Cardiac septum (tissue), 1 donor: ENCODE measurements at regions not wholly inside any gene's neighbourhood (a gene's known extent, or its start where the extent isn't known, plus 50 kb on each side); places are given as distances from the start of the nearest gene placed in this dataset.

Source experiments
- DNase-seq: peaks from one replicate; pipeline ENCODE4 v3.0.0-alpha.2; 2020; ENCODE audit warnings: low spot score
- intact Hi-C: fragments of 100-400 bp; cut with DNase I; formaldehyde crosslinking; loops from one replicate; pipeline ENCODE4 v1.14.0; 2022
- donor health status: DM: no; HTN: no; CAD: no.

DNA sequence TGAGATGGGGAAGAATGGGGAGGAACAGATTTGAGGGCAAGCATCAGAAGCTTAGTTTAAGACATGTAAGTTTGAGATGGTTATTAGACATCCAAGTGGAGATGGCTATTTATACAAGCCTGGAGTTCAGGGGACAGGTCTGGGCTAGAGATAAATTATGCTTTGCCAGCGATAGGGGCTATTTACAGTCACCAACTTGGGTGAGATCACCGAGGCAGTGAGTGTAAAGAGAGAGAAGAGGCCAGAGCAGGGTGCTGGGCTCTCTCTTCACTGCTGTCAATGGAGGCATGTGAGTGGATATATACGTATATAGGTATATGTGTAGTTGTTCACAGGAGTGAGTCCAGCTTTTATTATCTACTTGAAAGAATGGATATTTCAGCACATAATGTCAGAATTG lies 81.0 kb downstream of the QPCT start:
- no peak for DNase-seq
- intact Hi-C loops = no loop called here

DNA sequence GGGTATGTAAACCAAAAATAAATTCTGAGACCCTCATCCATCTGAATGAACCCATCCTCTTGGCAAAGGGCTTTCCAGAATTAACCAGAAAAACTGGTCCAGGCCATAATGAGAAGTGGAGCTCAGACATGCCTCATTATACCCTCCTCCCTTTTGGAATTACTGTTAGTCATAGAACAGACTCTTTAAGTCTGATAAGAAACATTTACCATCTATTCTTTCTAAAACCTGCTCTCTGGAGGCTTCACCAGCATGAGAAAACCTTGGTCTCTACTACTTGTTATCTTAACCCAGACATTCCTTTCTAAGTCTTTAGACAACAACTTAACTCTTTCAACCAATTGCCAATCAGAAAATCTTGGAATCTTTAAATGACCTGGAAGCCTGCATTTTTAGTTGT lies 82.8 kb downstream of the QPCT start:
- intact Hi-C loops = no loop called here
- no peak for DNase-seq

DNA sequence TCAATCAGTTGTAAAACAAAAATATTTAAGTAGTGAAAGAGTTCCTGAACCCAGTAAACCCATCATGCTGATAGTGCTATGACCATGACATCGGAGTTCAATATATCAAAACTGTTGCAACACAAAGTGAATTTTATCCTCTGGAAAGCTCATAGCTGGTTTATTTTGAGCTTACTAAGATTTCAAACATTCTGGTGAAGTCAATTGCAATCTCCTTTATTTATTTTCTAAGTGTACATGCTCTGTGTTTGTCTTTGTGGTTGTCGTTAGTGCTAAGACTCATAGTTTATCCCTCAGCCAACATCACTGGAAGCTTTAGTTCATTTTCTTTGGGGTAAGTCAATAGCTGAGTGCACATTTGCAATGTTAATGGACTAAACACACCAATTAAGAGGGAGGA lies 91.9 kb downstream of the QPCT start:
- intact Hi-C loops = no loop called here
- DNase-seq = no peak

DNA sequence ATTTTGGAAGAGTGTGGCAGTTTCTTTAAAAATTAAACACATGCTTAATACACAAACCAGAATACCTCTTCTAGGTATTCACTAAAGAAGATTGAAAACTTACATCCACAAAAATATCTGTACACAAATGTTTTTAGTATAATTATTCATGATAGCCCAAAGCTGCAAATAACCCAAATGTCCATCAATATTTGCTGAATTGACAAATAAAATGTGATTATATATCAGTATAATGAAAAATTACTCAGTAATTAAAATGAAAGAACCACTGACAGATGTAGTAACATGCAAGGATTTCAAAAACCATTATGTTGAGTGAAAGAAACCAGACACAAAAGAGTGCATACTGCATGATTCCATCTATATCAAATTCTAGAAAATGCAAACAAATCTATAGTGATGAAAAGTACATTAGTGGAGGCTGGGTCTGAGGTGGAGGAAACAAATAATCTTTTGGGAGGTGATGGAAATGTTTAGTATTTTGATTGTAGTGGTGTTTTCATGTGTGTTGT lies 94.8 kb downstream of the QPCT start:
- no peak for DNase-seq
- intact Hi-C loops = no loop called here

DNA sequence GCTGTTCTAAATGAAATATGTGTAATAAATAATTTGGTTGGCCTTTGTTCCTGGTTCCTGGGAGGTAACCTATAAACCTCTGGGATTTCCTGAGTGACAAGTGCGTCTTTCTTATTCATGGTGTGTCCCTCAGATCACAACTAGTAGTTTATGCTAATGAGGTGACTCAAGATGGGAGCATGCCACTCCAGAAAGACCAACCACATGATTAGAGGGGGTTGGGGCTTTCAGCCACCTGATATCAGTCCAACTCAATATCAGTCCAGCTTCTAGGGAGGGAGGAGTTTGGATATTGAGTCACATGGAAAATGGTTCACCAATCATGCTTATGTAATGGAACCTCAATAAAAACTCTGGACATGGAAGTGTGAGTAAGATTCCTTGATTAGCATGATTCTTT lies 96.6 kb downstream of the QPCT start:
- intact Hi-C loops = no loop called here
- DNase-seq = no peak

DNA sequence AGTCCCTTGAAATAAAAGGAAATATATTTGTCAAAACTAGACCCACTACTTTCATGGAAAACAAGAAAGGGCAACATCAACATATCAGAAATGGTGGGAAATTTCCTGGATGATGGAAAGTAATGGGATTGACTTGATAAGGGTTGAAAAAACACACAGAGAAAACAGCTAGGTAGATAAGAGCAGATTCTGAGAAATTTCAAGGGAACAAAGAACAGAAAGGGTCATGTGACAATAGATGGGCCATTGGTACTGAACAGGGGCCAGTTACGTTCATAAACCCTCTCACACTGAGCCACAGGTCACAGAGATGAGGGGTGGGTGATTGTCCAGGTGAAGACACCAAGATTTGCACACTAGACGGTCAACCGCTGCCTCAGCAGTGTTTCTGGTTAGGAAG lies 98.7 kb downstream of the QPCT start:
- intact Hi-C loops = no loop called here
- no peak for DNase-seq

DNA sequence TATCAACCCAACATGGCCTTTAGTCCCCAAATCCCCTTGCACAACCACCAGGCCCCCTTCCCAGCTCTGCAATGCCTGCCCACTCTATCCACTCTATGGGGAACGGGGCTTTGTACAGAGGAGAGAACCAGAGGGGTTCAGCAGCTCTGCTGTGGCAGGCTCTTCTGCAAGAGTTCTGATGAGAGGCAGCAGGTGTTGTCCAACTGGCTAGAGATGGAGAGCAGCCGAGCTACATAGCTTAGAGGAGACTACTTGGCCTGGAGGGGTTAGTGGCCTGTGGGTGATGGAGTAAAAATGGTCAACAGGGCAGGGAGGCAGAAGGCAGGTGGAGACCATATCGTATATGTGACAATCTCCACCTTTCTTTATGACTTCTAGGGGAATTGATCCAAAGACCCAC lies 103.0 kb downstream of the QPCT start:
- intact Hi-C loops = no loop called here

DNA sequence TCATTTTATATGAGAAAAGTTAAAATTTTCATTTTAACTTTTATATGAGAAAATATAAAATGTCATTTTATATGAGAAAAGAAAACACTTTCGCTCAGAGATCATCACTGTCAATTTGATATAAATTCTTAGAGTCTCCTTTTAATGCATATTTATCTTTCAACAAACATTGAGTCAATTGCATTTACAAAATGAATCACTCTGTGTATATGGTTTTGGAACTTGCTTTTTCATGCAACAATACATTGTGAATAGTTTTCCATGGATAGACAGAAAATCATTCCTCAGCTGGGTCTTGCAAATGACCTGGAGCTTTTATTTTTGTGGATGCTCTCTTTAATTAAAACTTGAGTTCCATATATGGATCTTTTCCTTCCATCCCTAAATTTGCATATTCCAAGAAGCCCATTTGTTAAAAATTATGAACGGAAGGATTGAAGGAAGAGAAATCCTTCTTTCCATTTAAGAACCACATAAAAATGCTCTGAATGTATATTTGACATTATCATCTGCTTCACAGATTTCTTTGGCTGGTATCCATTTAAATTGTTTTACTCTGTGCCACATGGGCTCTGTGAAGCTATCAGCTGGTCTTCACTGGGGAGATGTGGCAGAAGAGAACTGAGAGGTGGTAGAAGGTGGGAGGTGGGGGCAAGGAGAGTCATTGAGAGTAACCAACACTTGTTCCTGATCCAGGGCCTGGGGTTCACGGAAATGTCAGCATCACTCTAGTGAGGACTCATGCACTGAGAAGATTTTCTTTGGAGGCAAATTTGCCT lies 104.1 kb downstream of the QPCT start:
- intact Hi-C loops = no loop called here

More for the DNA sequence above, 103.0 kb downstream of the QPCT start:
- no peak for DNase-seq

DNA sequence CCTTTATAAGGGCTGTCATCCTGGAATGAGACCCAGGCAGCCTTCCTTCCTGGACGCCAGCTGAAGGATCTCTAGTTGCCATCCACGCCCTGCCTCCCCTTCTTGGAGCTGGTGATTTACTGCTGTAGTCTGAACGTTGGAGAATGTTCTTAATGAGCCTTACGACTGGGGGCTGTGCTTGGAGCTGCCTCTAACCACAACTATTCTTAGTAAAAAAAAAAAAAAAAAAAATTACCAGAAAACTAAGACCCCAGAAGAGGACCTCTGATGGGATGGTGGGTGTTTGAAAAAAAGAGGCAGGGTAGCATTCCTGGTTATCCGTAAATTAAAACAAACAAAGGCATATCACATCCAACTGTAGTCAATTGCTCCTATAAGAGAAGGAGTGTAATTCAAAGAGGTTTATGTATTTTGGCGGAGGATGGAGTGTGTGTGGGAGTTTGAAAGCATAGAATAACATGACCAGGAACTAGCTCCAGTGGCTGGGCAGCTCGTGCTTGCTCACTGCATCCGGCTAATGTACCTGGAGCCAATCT lies 105.4 kb downstream of the QPCT start:
- DNase-seq = no peak
- intact Hi-C loops = no loop called here

More for the DNA sequence above, 104.1 kb downstream of the QPCT start:
- DNase-seq = no peak

DNA sequence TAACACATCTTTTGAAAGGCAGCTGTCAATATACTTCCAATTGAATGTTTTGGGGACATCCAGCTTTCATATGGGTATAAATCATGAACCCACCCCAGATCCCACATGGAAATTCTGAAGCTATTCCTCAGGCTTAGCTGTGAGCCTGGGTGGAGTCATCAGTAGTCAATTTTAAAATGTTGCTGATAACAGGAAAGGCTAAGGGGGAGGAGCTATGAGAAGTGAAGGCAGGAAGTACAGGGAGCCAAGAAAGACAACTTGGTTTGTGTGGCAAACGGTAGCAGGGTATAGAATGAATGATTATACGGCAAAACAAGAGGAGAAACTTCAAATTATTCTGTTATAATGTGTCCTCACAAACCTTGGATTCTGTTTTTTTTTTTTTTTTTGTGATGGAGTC lies 108.6 kb downstream of the QPCT start:
- intact Hi-C loops = no loop called here
- no peak for DNase-seq

DNA sequence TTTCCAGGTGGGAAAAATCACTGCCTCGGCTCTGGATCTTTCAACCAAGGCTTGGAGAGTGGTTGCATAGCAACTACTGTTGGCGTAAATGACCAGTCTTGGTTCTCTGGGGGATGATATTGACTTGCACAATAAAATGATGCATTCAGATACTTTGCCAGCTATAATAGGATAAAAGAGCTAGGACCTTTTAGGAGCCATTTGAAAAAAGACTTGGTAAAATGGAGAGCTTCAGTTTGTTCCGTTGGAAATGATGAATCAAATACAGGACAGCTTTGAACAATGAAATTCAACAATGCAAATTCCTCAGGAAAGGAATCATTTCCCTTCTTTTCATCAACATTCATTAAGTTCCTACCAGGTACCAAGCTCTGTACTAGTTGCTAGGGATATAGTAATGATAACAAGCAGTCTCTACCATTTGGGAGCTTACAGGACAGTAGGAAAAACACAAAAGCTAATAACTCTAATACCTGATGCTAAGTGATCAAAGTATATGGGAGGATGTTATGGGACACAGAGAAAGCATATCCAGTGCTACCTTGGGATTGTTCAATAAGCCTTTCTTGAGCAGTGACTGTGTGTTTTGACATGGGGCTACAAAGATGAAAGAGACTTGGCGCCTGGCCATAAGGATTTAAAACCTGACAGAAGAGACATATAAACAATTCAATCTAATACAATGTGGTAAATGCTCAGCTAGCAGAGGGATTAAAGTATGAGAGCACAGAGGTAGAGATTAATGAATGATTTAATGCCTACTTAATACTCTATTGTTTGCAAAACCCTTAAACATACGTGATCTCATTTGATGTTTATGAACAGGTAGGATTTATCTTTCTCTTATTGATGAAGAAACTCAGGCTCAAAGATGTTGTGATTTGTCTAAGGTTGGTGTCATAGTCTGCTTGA lies 110.7 kb downstream of the QPCT start:
- no peak for DNase-seq
- intact Hi-C loops = no loop called here

DNA sequence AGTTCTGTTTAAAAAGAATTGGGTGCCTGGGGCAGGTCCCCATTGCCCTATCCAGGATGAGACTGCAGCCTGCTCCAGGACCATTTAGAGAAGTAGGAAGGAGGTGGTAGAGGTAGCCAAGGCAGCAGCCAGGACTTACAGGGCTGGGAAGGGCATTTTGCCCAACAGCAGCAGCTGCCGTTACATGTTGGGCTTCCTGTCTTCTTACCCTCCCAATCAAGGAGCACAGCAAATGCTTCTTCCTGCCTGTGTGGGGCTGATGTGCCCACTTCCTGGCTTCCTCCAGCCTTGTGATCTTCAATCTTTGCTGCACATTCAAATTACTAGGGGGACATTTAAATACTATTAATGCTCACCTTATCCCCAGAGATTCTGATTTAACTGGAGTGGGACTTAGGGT lies 112.0 kb downstream of the QPCT start:
- no peak for DNase-seq
- intact Hi-C loops = no loop called here

DNA sequence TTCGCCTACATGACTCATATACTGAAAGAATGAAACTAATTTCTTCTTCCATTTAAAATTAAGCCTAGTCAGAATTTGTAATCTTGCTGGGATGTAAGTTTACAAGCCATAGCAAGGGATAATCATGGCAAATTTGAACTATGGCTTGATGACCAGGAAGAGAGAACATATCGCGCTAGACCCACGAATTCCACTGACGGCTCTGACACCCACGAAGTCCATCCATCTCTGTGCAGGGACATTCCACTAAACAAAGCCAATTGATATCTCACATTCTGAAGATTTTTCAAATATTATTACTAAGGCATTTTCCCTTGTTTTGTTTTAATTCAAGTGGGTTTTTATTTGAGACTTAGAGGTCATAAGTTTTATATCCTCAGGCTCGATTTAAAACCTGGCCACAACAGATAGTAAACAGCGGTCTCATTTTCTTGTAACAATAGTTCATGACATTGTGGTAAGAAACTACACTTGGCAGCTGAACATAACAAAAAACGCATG lies 113.0 kb downstream of the QPCT start:
- no peak for DNase-seq
- intact Hi-C loops = no loop called here

DNA sequence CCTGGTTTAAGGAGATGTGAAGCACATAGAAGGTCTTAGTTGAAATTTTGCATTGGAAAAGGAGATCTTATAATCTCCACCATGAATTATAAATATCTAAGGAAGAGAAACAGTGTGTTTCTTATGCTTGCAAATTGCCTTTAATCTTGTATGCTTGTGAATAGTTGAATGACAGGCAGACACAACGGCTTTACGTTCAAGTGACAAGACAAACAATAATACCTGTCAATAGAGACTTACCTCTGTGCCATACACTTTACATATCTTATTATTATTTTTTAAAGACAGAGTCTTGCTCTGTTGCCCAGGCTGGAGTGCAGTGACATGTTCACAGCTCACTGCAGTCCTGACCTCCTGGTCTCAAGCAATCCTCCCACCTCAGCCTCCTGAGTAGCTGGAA lies 113.7 kb downstream of the QPCT start:
- intact Hi-C loops = no loop called here

DNA sequence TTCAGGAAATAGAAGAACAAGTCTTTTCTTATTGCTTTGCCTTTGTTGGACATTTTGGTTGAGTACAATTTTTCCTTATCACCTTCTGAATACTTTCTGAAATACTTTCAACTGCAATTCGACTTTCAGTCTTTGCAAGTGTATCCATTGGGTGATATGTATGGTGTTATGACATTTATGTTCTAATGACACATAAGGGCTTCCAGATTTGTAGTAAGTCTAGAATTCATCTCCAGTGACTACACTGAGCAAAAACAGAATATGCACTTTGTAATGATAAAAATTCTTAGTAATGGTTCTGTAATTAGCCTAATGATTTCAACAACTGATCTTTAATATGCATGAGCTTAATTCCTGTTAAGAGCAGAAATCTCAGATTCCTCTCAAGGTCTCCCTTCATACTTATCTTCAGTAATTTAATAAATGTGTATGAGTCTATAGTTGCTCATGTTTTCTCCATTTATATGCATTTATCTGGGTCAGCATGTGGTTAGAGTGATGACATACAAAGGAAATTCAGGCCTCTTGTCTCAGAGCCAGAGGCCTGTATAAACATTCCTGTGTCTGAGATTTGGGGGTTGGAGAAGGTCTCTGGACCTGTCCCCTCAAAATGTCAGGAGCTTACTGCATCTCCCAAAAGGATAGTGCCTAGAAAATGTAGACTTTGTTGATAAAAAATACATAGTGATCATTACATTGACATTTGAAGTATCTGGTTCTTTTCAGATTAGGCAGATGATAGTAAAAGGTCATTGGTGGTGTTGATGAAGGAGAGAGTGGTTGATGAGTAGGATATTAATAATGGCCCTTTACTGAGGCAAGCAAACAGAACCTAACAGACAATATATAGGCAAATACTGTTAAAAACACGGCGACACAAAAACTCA lies 114.9 kb downstream of the QPCT start:
- DNase-seq = no peak
- intact Hi-C loops = no loop called here

More for the DNA sequence above, 113.7 kb downstream of the QPCT start:
- no peak for DNase-seq

DNA sequence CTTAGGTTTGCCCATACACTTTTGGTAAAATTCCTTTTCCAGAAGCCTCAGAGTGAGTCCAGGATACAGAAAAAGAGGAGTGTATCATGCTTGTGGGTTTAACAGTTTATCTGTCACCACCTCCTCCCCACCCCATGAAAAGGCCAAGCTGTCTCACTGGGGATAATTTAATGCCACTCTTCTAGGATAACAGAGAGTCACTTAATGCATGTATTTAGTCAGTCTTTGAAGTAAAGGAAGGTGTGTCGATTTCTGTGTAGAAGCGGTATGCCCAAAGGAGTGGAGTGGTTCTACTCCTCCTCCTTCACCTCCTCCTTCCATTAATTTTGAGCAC lies 116.4 kb downstream of the QPCT start:
- DNase-seq = no peak
- intact Hi-C loops = no loop called here

DNA sequence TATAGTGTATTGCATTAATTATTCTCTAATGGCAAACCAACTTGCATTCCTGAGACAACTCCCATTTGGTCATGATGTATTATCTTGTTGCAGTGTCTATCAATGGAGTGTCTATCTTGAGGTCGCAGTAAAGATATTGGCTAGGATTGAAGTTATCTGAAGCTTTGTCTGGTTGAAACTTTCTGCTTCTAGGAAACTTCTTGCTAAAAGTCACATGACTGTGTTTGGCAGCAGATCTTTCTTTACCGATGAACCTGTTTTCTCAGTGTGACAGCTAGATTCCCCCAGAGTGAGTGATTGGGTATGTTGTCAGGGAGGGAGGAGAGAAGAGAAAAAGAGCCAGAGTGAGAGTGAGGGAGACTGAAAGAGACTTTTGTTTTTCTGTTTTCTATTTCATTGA lies 119.6 kb downstream of the QPCT start:
- intact Hi-C loops = no loop called here
- DNase-seq = no peak

DNA sequence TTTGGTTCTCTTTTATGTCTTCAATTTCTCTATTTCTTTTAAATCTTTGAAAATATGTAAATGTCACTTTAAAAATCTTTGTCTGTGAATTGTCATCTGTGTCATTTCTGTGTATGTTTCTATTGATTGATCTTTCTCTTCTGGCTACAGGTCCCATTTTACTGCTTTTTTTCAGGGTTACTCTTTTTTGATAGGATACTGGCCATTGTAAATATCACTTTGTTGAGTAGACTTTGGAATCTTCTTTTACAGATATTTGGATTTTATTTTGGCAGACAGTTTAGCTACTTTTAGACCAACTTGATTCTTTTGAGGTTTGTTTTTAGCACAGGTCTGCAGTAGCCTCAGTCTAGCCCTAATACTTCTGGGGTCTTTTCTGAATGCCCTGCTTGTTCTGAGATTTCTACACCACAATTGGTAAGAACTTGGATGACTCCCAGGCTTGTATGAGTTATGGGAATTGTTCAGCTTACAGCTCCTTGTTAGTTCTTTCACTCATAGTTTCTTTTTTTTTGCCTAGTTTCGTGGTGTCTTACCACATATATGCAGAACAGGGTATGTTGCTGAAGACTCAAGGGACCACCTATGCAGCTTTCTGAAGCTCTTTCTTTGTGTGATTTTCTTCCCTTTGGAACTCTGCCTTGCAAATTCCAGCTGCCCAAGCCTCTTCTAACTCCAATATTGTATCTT lies 122.2 kb downstream of the QPCT start:
- DNase-seq = no peak
- intact Hi-C loops = no loop called here

DNA sequence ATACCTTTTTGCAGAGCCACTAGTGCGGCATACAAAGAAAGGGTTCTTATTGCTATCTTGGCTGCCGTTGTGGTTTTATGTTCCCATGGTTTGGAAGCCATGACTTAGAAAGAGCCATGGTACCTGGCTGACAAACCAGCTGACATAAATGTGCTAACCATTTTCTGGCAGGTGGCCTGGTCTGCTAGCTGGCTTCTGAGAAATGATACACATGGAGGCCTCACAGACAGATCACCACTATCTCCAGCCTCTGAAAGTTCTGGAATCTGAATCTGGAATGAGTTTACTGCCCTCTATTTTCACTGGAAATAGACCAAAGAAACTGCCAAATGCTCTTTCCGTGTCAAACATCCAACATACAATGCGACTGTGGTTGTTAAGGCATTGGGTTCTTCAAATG lies 123.7 kb downstream of the QPCT start:
- no peak for DNase-seq
- intact Hi-C loops = no loop called here
